ENCODE measurements at regions not wholly inside any gene's neighbourhood (a gene's known extent, or its start where the extent isn't known, plus 50 kb on each side); places are given as distances from the start of the nearest gene placed in this dataset.

DNA sequence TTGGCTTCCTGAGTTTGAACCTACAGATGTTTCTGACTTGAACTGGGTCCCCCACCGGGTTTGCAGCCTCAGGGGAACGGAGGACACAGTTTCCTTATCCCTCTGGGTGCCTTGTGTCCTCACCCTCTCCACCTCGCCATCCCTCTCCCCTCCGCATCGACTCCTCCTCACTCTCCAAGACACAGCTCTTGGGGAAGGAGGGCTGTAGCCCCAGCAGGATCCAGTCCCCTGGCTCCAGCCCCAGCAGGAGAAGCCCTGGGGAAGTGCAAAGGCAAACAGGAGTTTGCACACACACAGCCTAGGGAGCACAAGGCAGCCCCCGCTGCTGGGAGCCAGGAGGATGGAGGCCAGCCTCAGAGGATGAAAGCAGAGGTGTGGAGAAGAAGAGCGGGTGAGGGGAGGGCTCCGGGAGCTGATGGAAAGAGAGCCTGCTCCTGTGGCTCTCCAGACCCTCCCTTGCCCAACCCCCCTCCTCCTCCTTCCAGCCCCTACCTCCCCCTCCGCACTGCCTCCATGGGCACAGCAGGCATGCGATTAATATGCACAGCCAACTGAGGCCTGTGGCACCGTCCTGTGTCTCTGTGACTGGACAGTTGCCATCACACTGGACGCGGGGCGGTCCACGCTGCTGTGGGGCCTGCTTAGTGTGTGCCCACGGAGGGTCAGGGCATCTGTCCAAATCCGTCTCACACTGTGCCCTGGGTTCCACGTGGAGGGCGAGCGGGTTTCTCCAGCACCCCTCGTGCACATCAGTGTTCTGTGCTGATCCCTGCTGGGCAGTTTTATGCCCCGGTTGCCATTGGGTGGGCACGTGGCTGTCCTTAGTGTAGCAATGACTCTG is 193.7 kb upstream of the DIO3 start:
- TF ChIP-seq EZH2 (optimal IDR thresholded peaks at IDR 0.05; ENCODE audit: low read depth, low read length) = no peak
- TF ChIP-seq, protein P1, sequence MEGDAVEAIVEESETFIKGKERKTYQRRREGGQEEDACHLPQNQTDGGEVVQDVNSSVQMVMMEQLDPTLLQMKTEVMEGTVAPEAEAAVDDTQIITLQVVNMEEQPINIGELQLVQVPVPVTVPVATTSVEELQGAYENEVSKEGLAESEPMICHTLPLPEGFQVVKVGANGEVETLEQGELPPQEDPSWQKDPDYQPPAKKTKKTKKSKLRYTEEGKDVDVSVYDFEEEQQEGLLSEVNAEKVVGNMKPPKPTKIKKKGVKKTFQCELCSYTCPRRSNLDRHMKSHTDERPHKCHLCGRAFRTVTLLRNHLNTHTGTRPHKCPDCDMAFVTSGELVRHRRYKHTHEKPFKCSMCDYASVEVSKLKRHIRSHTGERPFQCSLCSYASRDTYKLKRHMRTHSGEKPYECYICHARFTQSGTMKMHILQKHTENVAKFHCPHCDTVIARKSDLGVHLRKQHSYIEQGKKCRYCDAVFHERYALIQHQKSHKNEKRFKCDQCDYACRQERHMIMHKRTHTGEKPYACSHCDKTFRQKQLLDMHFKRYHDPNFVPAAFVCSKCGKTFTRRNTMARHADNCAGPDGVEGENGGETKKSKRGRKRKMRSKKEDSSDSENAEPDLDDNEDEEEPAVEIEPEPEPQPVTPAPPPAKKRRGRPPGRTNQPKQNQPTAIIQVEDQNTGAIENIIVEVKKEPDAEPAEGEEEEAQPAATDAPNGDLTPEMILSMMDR (IDR thresholded peaks at IDR 0.05; ENCODE audit: low read length) = no peak
- no peak for TF ChIP-seq EZH2phosphoT487 (IDR thresholded peaks at IDR 0.05; ENCODE audit: low read length)
- no peak overlapping the region for H3K4me3 ChIP-seq (ENCODE audit: low read length)
- no peaks in the 10 kb centered on the region for H3K9me2 ChIP-seq (replicated peaks; ENCODE audit: insufficient read depth, low read length)
- no peak overlapping the region for H2AFZ ChIP-seq (ENCODE audit: low read length)
- no peak for DNase-seq
- no peak overlapping the region for H3K27ac ChIP-seq (ENCODE audit: low read length)
- no peaks in the 10 kb centered on the region for H3K9me3 ChIP-seq (replicated peaks; ENCODE audit: insufficient read depth, low read length)
- peaks cover 53% of the 10 kb centered on the region for H3K27me3 ChIP-seq (replicated peaks; ENCODE audit: insufficient read depth, low read length)
- no peaks in the 10 kb centered on the region for H3K36me3 ChIP-seq (replicated peaks; ENCODE audit: insufficient read depth, low read length)
- no peak overlapping the region for H3K4me2 ChIP-seq (ENCODE audit: low read depth, low read length)
- no peaks in the 10 kb centered on the region for H3K4me1 ChIP-seq (ENCODE audit: low read length)
- no peaks in the 10 kb centered on the region for H4K20me1 ChIP-seq (ENCODE audit: insufficient read depth, low read length)
- no peaks in the 10 kb centered on the region for H3K79me2 ChIP-seq (ENCODE audit: low read length)
- H3K9ac ChIP-seq (ENCODE audit: low read length) = no peak overlapping the region
- H3F3A ChIP-seq (ENCODE audit: insufficient read depth, low read length) = no peaks in the 10 kb centered on the region

DNA sequence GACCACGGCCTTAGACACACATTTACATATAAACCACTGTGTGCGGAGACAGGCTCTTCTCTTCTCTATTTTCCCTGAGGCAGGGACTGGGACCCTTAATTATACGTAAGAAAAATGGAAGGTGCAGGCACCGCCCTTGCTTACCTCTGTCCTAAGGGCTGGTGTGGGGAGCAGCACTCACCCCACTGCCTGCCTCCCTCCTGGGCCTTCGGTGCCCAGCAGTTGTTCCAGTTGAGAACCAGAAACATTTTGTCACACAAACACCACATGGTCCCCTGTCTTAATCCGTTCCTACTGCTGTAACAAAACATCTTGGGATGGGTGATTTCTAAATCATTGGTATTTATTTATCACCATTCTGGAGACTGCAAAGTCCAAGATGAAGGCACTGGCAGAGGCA is 192.7 kb upstream of the DIO3 start:
- no peak overlapping the region for H2AFZ ChIP-seq (ENCODE audit: low read length)
- no peaks in the 10 kb centered on the region for H3K9me3 ChIP-seq (replicated peaks; ENCODE audit: insufficient read depth, low read length)
- peaks cover 61% of the 10 kb centered on the region for H3K27me3 ChIP-seq (replicated peaks; ENCODE audit: insufficient read depth, low read length)
- no peaks in the 10 kb centered on the region for H3K4me1 ChIP-seq (ENCODE audit: low read length)
- no peaks in the 10 kb centered on the region for H4K20me1 ChIP-seq (ENCODE audit: insufficient read depth, low read length)
- no peak overlapping the region for H3K27ac ChIP-seq (ENCODE audit: low read length)
- no peak for DNase-seq
- H3K9ac ChIP-seq (ENCODE audit: low read length) = no peak overlapping the region
- no peaks in the 10 kb centered on the region for H3K79me2 ChIP-seq (ENCODE audit: low read length)
- H3K9me2 ChIP-seq (replicated peaks; ENCODE audit: insufficient read depth, low read length) = no peaks in the 10 kb centered on the region
- TF ChIP-seq, protein P1 (IDR thresholded peaks at IDR 0.05; ENCODE audit: low read length) = no peak
- no peak for TF ChIP-seq EZH2phosphoT487 (IDR thresholded peaks at IDR 0.05; ENCODE audit: low read length)
- H3K4me2 ChIP-seq (ENCODE audit: low read depth, low read length) = no peak overlapping the region
- no peaks in the 10 kb centered on the region for H3F3A ChIP-seq (ENCODE audit: insufficient read depth, low read length)
- H3K36me3 ChIP-seq (replicated peaks; ENCODE audit: insufficient read depth, low read length) = no peaks in the 10 kb centered on the region
- H3K4me3 ChIP-seq (ENCODE audit: low read length) = no peak overlapping the region

DNA sequence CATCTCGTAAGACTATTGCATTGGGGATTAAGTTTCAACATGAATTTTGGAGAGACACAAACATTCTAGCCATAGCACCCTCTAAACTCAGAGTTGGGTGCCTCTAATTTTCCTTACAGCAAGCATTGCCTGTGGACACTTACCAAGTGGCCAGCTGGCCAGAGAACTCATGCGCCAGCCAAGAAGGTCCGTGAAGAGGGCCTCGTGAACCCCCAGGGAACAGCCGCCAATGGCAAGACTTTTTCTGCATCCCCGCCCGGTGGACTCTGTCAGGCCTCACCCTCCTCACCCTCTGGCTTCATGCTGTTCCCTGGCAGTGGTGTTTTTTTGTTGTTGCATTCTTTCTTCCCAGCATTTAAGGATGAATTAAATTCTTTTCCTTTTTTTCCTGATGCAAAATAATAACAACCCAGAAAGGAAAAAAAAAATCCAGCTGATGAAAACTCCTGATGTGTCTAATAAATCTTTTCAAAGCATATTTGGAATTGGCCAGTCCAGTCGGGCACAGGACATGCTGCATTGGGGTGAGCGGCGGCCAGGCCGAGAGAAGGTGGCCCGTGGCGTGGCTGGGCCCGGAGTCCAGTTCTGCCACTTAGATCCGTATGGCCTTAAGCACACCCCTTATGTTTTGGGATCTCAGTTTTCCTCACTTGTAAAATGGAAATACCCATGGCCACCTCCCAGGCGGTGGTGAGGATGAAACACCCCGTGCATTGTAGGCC is 191.9 kb upstream of the DIO3 start:
- H3K4me2 ChIP-seq (ENCODE audit: low read depth, low read length) = no peak overlapping the region
- H3K9me2 ChIP-seq (replicated peaks; ENCODE audit: insufficient read depth, low read length) = no peaks in the 10 kb centered on the region
- H2AFZ ChIP-seq (ENCODE audit: low read length) = no peak overlapping the region
- H3F3A ChIP-seq (ENCODE audit: insufficient read depth, low read length) = no peaks in the 10 kb centered on the region
- H3K4me3 ChIP-seq (ENCODE audit: low read length) = no peak overlapping the region
- no peaks in the 10 kb centered on the region for H3K9me3 ChIP-seq (replicated peaks; ENCODE audit: insufficient read depth, low read length)
- no peak for DNase-seq
- H3K79me2 ChIP-seq (ENCODE audit: low read length) = no peaks in the 10 kb centered on the region
- H3K36me3 ChIP-seq (replicated peaks; ENCODE audit: insufficient read depth, low read length) = no peaks in the 10 kb centered on the region
- H3K4me1 ChIP-seq (ENCODE audit: low read length) = no peaks in the 10 kb centered on the region
- no peaks in the 10 kb centered on the region for H4K20me1 ChIP-seq (ENCODE audit: insufficient read depth, low read length)
- TF ChIP-seq, protein P1 (IDR thresholded peaks at IDR 0.05; ENCODE audit: low read length) = no peak
- TF ChIP-seq EZH2 (optimal IDR thresholded peaks at IDR 0.05; ENCODE audit: low read depth, low read length) (no peak), EZH2phosphoT487 (IDR thresholded peaks at IDR 0.05; ENCODE audit: low read length) (no peak)
- peaks cover 66% of the 10 kb centered on the region for H3K27me3 ChIP-seq (replicated peaks; ENCODE audit: insufficient read depth, low read length)
- H3K27ac ChIP-seq (ENCODE audit: low read length) = no peak overlapping the region
- no peak overlapping the region for H3K9ac ChIP-seq (ENCODE audit: low read length)

Measured in MM.1S (cell line).